SK-N-SH (cell line): ENCODE measurements at regions not wholly inside any gene's neighbourhood (a gene's known extent, or its start where the extent isn't known, plus 50 kb on each side); places are given as distances from the start of the nearest gene placed in this dataset.

Source experiments
- CTCF ChIA-PET: fragments of 300-600, 350-600 bp; formaldehyde crosslinking; extraction: SDS; loops from one replicate; lab custom pipeline; 2021; lab: Yijun Ruan, JAX
- POLR2A ChIA-PET: fragments of 350-600 bp; sonication (Branson Sonifier 250); formaldehyde crosslinking; extraction: SDS; loops from one replicate; lab custom pipeline; 2020; ENCODE audit warnings: antibody characterized with exemption, inconsistent platforms; lab: Yijun Ruan, JAX
- DNase-seq: peaks from one replicate; pipeline ENCODE4 v3.0.0; 2012
- H2AFZ ChIP-seq: fragments of 200-600 bp; sonication (generic); 2 replicates; pipeline ENCODE4 v1.8.1; 2016; ENCODE audit warnings: antibody characterized with exemption, mild to moderate bottlenecking, low read depth
- H3F3A ChIP-seq: fragments of 200-600 bp; sonication (generic); replicated peaks from 2 replicates; pipeline ENCODE3; 2016; ENCODE audit warnings: antibody characterized with exemption, mild to moderate bottlenecking; ENCODE audit not compliant: insufficient read depth
- H3K27ac ChIP-seq, 2 experiments: fragments of 200-500 bp in 1 of 2; fragments of 200-600 bp in 1 of 2; sonication (Bioruptor generic) in 1 of 2; sonication (generic), shearing (Covaris generic) in 1 of 2; 2 replicates each; pipeline versions ENCODE4 v1.5.1 to v1.6.1; 2014 to 2016; ENCODE audit warnings: low read depth in 2 of 2, inconsistent platforms in 1 of 2, low read length in 1 of 2, mild to moderate bottlenecking in 1 of 2, mixed read lengths in 1 of 2
- H3K27me3 ChIP-seq: fragments of 200-600 bp; sonication (generic), shearing (Covaris generic); 2 replicates; pipeline ENCODE4 v1.6.1; 2016; ENCODE audit warnings: mixed run types; ENCODE audit not compliant: insufficient read depth
- H3K36me3 ChIP-seq, 2 experiments: fragments of 200-500 bp in 1 of 2; fragments of 200-600 bp in 1 of 2; sonication (Bioruptor generic) in 1 of 2; sonication (generic) in 1 of 2; replicated peaks in 1 of 2; 2 replicates each; pipeline versions ENCODE3 to v1.5.1; 2014 to 2016; ENCODE audit warnings: low read length in 1 of 2, mild to moderate bottlenecking in 1 of 2; ENCODE audit not compliant: insufficient read depth in 2 of 2, control insufficient read depth in 1 of 2
- H3K4me1 ChIP-seq, 2 experiments: fragments of 200-500 bp in 1 of 2; fragments of 200-600 bp in 1 of 2; sonication (Bioruptor generic) in 1 of 2; sonication (generic), shearing (Covaris generic) in 1 of 2; 2 replicates each; pipeline versions ENCODE4 v1.5.1 to v1.6.1; 2014 to 2016; ENCODE audit warnings: low read depth in 1 of 2, low read length in 1 of 2, mixed run types in 1 of 2; ENCODE audit not compliant: insufficient read depth in 2 of 2, control insufficient read depth in 1 of 2
- H3K4me2 ChIP-seq: fragments of 200-600 bp; sonication (generic), shearing (Covaris generic); 2 replicates; pipeline ENCODE4 v1.6.1; 2017; ENCODE audit warnings: mixed run types
- H3K4me3 ChIP-seq, 2 experiments: fragments of 200-500 bp in 1 of 2; fragments of 200-600 bp in 1 of 2; sonication (Bioruptor generic) in 1 of 2; sonication (generic), shearing (Covaris generic) in 1 of 2; 2 replicates each; pipeline versions ENCODE4 v1.5.1 to v1.8.1; 2014 to 2016; ENCODE audit warnings: low read depth in 2 of 2, inconsistent platforms in 1 of 2, low read length in 1 of 2, mild to moderate bottlenecking in 1 of 2, mixed read lengths in 1 of 2, moderate library complexity in 1 of 2
- H3K79me2 ChIP-seq: fragments of 200-600 bp; sonication (generic); 2 replicates; pipeline ENCODE4 v1.8.1; 2017; ENCODE audit warnings: mild to moderate bottlenecking; ENCODE audit not compliant: insufficient read depth
- H3K9ac ChIP-seq: fragments of 200-600 bp; sonication (generic); 2 replicates; pipeline ENCODE4 v1.6.1; 2017; ENCODE audit warnings: mixed run types
- H3K9me2 ChIP-seq: fragments of 200-600 bp; sonication (generic); 2 replicates; pipeline ENCODE4 v1.6.1; 2017; ENCODE audit warnings: mixed run types
- H3K9me3 ChIP-seq: fragments of 200-600 bp; sonication (generic); 2 replicates; pipeline ENCODE4 v1.6.1; 2017; ENCODE audit warnings: mixed run types, mild to moderate bottlenecking, moderate library complexity
- H4K20me1 ChIP-seq: fragments of 200-600 bp; sonication (generic); 2 replicates; pipeline ENCODE4 v1.6.1; 2017; ENCODE audit warnings: mild to moderate bottlenecking, mixed run types; ENCODE audit not compliant: insufficient read depth
- CHD2 ChIP-seq: fragments of 150-350 bp; IDR thresholded peaks from 2 replicates; pipeline ENCODE4 v1.6.1; 2018; ENCODE audit warnings: low read length; ENCODE audit not compliant: partially characterized antibody
- ELF1 ChIP-seq: IDR thresholded peaks from 2 replicates; pipeline ENCODE4 v1.4.0; 2012
- FOSL2 ChIP-seq: IDR thresholded peaks from 2 replicates; pipeline ENCODE4 v1.4.0; 2012; ENCODE audit warnings: low read depth, mild to moderate bottlenecking, moderate library complexity, borderline replicate concordance
- FOXM1 ChIP-seq: IDR thresholded peaks from 2 replicates; pipeline ENCODE4 v1.4.0; 2012; ENCODE audit warnings: low read depth, mild to moderate bottlenecking
- GATA2 ChIP-seq: sonication (generic); formaldehyde crosslinking; IDR thresholded peaks from 2 replicates; pipeline ENCODE4 v1.5.0; 2020; ENCODE audit warnings: mild to moderate bottlenecking, missing genetic modification reagents
- JUND ChIP-seq: IDR thresholded peaks from 2 replicates; pipeline ENCODE4 v1.4.0; 2012
- MEF2A ChIP-seq: IDR thresholded peaks from 2 replicates; pipeline ENCODE4 v1.4.0; 2012; ENCODE audit warnings: low read depth, borderline replicate concordance
- NRF1 ChIP-seq: IDR thresholded peaks from 2 replicates; pipeline ENCODE4 v1.6.1; 2012; ENCODE audit warnings: low read depth, mild to moderate bottlenecking, low read length
- POLR2AphosphoS5 ChIP-seq: IDR thresholded peaks from 2 replicates; pipeline ENCODE4 v1.6.1; 2012; ENCODE audit warnings: low read depth, low read length
- RAD21 ChIP-seq: IDR thresholded peaks from 2 replicates; pipeline ENCODE4 v1.6.1; 2012; ENCODE audit warnings: mild to moderate bottlenecking, low read length
- RFX5 ChIP-seq: IDR thresholded peaks from 2 replicates; pipeline ENCODE4 v1.6.1; 2012; ENCODE audit warnings: mild to moderate bottlenecking, improper control_type of control experiment, low read length
- RXRA ChIP-seq: IDR thresholded peaks from 2 replicates; pipeline ENCODE4 v1.4.0; 2012; ENCODE audit warnings: low read depth, mild to moderate bottlenecking, borderline replicate concordance
- SMC3 ChIP-seq: IDR thresholded peaks from 2 replicates; pipeline ENCODE4 v1.6.1; 2012; ENCODE audit warnings: low read depth, low read length, improper control_type of control experiment
- TAF1 ChIP-seq: IDR thresholded peaks from 2 replicates; pipeline ENCODE4 v1.6.1; 2012; ENCODE audit warnings: low read depth, mild to moderate bottlenecking, low read length, moderate library complexity, borderline replicate concordance
- TEAD4 ChIP-seq: IDR thresholded peaks from 2 replicates; pipeline ENCODE4 v1.4.0; 2012; ENCODE audit warnings: mild to moderate bottlenecking, borderline replicate concordance; ENCODE audit not compliant: insufficient read depth
- WGBS: methylation state at CpG from one replicate; pipeline ENCODE4 v1.1.6; 2017; ENCODE audit warnings: low lambda C conversion rate; 5-methylcytosine and 5-hydroxymethylcytosine counted together
- TF ChIP-seq, protein P1 (sequence below): fragments of 150-350 bp; IDR thresholded peaks from 2 replicates; pipeline ENCODE4 v1.6.1; 2017; ENCODE audit warnings: antibody characterized with exemption, low read length, low read depth, borderline replicate concordance
- TF ChIP-seq, protein P2 (sequence below): fragments of 200-600 bp; sonication (generic); IDR thresholded peaks from 2 replicates; pipeline ENCODE4 v1.6.1; 2017; ENCODE audit warnings: antibody characterized with exemption, mild to moderate bottlenecking, moderate library complexity
- TF ChIP-seq, protein P3 (sequence below): fragments of 150-350 bp; IDR thresholded peaks from 2 replicates; pipeline ENCODE4 v1.6.1; 2016; ENCODE audit warnings: mild to moderate bottlenecking, low read depth, low read length

DNA sequence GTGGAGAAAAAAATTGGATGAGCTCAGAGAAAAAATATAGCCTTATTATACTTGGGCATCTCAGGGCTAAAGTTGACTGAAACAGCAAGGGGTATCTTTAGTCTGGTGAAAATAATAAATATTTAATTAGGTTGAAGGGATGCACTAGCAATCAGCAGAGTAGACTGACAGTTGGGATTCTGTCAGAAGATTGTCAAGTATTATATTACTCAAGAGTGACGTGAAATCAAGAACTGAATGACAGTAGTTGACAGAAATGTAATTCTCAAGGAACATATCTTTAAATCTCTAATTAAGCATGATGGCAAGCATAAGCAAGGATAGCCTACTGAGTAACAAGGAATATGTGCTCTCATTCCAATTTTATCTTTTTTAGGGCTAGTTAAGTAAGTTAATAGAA, 1301.1 kb downstream of the DSC3 start (continued):
- TF ChIP-seq, protein P1, sequence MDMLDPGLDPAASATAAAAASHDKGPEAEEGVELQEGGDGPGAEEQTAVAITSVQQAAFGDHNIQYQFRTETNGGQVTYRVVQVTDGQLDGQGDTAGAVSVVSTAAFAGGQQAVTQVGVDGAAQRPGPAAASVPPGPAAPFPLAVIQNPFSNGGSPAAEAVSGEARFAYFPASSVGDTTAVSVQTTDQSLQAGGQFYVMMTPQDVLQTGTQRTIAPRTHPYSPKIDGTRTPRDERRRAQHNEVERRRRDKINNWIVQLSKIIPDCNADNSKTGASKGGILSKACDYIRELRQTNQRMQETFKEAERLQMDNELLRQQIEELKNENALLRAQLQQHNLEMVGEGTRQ, result no peak
- TF ChIP-seq RFX5, result no peak
- TF ChIP-seq SMC3, result no peak
- TF ChIP-seq FOSL2, result no peak
- TF ChIP-seq ELF1, result no peak
- no peak for TF ChIP-seq POLR2AphosphoS5

DNA sequence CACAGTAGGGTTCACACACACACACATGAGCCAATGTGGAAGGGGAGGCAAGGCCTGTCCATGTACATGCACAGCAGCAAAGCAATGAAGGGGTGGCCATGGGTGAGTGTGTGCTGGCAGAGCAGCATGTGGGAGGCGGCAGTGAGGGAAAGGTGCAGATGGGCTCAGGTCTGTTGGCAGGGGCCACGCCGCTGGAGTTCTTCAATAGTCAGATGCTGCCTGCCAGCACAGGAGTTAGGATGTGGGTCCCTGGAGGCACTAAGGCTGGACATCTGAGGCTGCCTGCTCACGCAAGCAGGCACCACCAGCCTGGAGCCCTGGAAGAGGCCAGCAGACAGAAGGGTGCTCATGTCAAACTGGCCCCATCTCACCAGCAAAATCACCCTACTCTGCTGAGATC, 1304.9 kb downstream of the DSC3 start:
- Histone ChIP-seq H3K9me2 (0 out of 2 replicates have a peak, but pooled peaks cover 1% of the 10 kb centered on the region), H3K27me3 (no peaks in the 10 kb centered on the region), H3K9me3 (no peaks in the 10 kb centered on the region), H3K79me2 (no peaks in the 10 kb centered on the region), H2AFZ (no peak overlapping the region), H3K4me3 (no peak overlapping the region), H4K20me1 (no peaks in the 10 kb centered on the region), H3K36me3 (no peaks in the 10 kb centered on the region), H3K9ac (no peak overlapping the region), H3K4me1 (no peaks in the 10 kb centered on the region), H3F3A (no peaks in the 10 kb centered on the region), H3K4me2 (no peak overlapping the region), H3K27ac (no peak overlapping the region)
- WGBS, result 83% methylated on average over 1 of the region's 4 CpGs
- DNase-seq, result no peak
- CTCF ChIA-PET, result no interaction called here
- POLR2A ChIA-PET, result no interaction called here
- TF ChIP-seq TAF1 (no peak), POLR2AphosphoS5 (no peak), RXRA (no peak), FOSL2 (no peak), FOXM1 (no peak), RAD21 (no peak), JUND (no peak), NRF1 (no peak)
- TF ChIP-seq, protein P2, sequence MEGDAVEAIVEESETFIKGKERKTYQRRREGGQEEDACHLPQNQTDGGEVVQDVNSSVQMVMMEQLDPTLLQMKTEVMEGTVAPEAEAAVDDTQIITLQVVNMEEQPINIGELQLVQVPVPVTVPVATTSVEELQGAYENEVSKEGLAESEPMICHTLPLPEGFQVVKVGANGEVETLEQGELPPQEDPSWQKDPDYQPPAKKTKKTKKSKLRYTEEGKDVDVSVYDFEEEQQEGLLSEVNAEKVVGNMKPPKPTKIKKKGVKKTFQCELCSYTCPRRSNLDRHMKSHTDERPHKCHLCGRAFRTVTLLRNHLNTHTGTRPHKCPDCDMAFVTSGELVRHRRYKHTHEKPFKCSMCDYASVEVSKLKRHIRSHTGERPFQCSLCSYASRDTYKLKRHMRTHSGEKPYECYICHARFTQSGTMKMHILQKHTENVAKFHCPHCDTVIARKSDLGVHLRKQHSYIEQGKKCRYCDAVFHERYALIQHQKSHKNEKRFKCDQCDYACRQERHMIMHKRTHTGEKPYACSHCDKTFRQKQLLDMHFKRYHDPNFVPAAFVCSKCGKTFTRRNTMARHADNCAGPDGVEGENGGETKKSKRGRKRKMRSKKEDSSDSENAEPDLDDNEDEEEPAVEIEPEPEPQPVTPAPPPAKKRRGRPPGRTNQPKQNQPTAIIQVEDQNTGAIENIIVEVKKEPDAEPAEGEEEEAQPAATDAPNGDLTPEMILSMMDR, result no peak
- TF ChIP-seq, protein P3, sequence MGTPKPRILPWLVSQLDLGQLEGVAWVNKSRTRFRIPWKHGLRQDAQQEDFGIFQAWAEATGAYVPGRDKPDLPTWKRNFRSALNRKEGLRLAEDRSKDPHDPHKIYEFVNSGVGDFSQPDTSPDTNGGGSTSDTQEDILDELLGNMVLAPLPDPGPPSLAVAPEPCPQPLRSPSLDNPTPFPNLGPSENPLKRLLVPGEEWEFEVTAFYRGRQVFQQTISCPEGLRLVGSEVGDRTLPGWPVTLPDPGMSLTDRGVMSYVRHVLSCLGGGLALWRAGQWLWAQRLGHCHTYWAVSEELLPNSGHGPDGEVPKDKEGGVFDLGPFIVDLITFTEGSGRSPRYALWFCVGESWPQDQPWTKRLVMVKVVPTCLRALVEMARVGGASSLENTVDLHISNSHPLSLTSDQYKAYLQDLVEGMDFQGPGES, result no peak

DNA sequence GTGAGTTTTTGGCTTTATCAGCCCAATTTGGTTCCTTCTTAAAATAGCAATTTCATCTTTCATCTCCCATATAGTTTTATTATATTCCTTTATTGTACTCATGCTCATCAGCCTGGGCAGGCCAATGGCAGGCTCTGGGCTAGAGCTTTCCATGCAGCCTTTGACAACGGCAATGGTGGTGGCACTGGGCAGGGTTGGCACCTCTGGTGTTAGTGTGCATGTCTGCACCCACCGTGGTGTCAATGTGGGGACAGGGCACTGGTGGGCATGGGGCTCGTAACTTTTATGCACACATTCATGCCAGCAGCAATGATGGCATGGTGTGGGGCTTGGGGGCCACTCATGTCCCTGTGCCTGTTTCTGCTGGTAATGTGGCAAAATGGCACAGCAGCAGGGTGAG, 1305.4 kb downstream of the DSC3 start:
- CTCF ChIA-PET, result no interaction called here
- Histone ChIP-seq H2AFZ (no peak overlapping the region), H3K9me3 (no peaks in the 10 kb centered on the region), H3K4me2 (no peak overlapping the region), H3K9me2 (no peaks in the 10 kb centered on the region), H3K36me3 (no peaks in the 10 kb centered on the region), H3K4me1 (no peaks in the 10 kb centered on the region), H3K27ac (no peak overlapping the region), H3K9ac (no peak overlapping the region), H4K20me1 (no peaks in the 10 kb centered on the region), H3K79me2 (no peaks in the 10 kb centered on the region), H3F3A (no peaks in the 10 kb centered on the region), H3K27me3 (no peaks in the 10 kb centered on the region), H3K4me3 (no peak overlapping the region)
- DNase-seq, result no peak
- POLR2A ChIA-PET, result no interaction called here
- TF ChIP-seq ELF1, result no peak
- no peak for TF ChIP-seq MEF2A
- no peak for TF ChIP-seq TEAD4
- no peak for TF ChIP-seq GATA2 (CRISPR knock-in tag)
- TF ChIP-seq RFX5, result no peak
- TF ChIP-seq, protein P3, result no peak
- TF ChIP-seq POLR2AphosphoS5, result no peak
- TF ChIP-seq CHD2, result no peak
- TF ChIP-seq RXRA, result no peak
- no peak for TF ChIP-seq JUND
- WGBS, result 33% methylated on average over 2 of the region's 3 CpGs
